OCI-LY7 (cell line): ENCODE measurements at regions not wholly inside any gene's neighbourhood (a gene's known extent, or its start where the extent isn't known, plus 50 kb on each side); places are given as distances from the start of the nearest gene placed in this dataset.

Experiments used
- CTCF ChIP-seq: fragments of 200-600 bp; sonication (generic); conservative IDR thresholded peaks from 2 replicates; pipeline ENCODE4 v1.5.1; 2014; ENCODE audit warnings: mild to moderate bottlenecking, antibody characterized with exemption, low read length, moderate library complexity, mixed read lengths
- EZH2phosphoT487 ChIP-seq: fragments of 200-600 bp; sonication (generic); IDR thresholded peaks from 2 replicates; pipeline ENCODE4 v1.6.1; 2018; ENCODE audit warnings: low read depth, borderline replicate concordance, mild to moderate bottlenecking, mixed run types, antibody characterized with exemption, low read length, moderate library complexity, mixed read lengths

GRCh38 chr2:152907046-152907445 is 188.6 kb downstream of the ARL6IP6 start:
- TF ChIP-seq CTCF = no peak
- TF ChIP-seq EZH2phosphoT487 = no peak
